HG03066 (cell line): ENCODE measurements at regions not wholly inside any gene's neighbourhood (a gene's known extent, or its start where the extent isn't known, plus 50 kb on each side); places are given as distances from the start of the nearest gene placed in this dataset.
"Not testable (repeated sequence)": the region's sequence is repeated elsewhere in the genome, so short reads cannot be mapped to it uniquely, and the experiment has no call there.

ENCODE experiments used
- ATAC-seq: cut with Tn5 transposase; IDR thresholded peaks from one replicate; pipeline ENCODE4 v1.9.1; 2021; ENCODE audit warnings: low read depth; ENCODE audit not compliant: unreplicated experiment

DNA sequence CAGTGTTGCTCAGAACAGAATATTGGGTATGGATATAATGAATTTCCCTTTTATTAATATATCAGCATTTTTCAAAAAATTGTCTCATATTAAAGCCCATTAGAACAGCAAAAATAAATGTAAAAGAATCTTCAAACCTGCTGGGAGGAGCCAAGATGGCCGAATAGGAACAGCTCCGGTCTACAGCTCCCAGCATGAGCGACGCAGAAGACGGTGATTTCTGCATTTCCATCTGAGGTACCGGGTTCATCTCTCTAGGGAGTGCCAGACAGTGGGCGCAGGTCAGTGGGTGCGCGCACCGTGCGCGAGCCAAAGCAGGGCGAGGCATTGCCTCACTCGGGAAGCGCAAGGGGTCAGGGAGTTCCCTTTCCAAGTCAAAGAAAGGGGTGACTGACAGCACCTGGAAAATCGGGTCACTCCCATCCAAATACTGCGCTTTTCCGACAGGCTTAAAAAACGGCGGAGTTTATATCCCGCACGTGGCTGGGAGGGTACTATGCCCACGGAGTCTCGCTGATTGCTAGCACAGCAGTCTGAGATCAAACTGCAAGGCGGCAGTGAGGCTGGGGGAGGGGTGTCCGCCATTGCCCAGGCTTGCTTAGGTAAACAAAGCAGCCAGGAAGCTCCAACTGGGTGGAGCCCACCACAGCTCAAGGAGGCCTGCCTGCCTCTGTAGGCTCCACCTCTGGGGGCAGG is 816.8 kb downstream of the TTLL7 start:
- ATAC-seq, result not testable (repeated sequence)

DNA sequence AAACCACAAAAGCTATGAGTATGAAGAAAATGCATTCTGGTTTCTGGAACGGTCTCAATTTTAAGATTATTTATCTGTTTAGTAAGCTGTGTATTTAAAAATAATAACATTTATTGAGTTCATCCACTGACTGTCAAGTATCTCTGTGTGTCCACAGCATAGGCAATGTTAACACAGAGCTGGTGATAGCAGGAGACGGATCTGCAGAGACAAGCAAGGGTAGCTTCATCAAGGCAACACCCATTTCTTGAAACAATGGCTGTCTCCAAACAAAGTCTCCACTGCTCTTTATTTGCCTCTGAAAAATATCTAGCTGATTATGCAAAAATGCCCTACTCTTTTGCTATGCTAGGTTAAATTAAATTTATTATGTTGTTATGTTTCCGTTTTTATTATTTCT is 818.3 kb downstream of the TTLL7 start:
- ATAC-seq, result not testable (repeated sequence)

DNA sequence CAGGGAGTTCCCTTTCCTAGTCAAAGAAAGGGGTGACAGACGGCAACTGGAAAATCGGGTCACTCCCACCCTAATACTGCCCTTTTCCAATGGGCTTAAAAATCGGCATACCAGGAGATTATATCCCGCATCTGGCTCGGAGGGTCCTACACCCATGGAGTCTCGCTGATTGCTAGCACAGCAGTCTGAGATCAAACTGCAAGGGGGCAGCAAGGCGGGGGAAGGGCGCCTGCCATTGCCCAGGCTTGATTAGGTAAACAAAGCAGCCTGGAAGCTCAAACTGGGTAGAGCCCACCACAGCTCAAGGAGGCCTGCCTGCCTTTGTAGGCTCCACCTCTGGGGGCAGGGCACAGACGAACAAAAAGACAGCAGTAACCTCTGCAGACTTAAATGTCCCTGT is 831.3 kb downstream of the TTLL7 start:
- ATAC-seq, result not testable (repeated sequence)

DNA sequence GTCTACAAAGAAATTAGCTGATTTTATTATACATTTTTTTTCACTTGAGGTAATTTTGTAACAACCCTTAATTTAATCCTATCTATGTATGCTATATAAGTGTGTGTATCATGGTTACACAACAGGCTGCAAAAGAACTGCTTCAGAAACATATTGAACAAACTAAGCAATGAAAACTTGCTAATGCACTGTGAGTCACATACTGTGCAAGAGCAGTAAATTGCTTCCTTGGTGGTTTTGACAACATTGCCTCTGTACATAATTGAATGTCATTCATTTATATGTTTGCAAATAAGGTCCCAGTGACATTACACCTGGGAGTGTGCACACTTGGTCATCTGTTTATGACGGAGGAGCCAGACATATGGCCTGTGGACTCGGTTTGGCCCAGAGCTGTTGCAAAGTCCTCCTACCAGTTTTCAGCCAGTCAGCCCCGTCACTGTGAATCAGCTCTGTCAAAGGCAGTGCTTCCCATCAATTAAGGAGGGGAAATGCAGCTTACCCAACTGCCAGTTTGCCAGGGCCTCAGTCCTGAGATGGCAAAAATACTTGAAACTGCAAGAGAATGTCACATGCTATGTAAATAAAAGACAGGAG is 835.0 kb downstream of the TTLL7 start:
- not testable (repeated sequence) for ATAC-seq

DNA sequence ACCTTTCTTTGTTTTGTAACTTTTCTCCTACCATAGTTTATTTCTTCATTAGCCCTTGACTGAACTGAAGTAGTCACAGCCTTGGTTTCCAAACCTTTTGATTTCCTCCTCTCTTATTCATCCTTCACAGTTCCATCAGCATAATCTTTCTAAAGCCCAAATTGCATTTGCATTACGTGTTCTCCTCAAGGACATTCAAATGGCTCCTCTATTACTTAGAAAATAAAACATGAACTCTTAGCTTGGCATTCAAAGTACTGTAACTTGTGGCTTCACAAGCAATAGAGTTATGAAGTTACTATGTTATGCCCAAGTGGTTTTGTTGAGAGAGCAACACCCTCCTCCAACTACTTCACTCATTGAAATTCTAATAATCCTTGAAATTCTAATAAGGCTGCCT is 840.0 kb downstream of the TTLL7 start:
- not testable (repeated sequence) for ATAC-seq

DNA sequence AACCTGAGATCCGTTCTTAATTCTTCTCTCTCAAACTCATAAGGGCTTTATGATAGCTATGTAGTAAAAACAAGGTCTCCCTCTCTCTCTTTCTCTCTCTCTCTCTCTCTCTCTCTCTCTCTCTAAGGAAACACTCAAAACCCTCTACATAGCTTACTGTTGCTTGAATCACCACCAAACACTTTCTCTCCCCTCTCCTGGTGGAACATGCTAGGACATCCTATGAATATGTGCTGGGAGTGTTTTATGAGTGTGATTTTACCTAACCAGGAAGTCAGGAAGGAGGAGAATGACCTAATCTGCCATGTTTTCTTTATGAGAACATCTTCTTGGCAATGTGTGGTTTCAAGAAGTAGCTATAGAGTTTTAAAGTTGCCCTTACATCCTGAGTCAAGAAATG is 844.6 kb downstream of the TTLL7 start:
- not testable (repeated sequence) for ATAC-seq

DNA sequence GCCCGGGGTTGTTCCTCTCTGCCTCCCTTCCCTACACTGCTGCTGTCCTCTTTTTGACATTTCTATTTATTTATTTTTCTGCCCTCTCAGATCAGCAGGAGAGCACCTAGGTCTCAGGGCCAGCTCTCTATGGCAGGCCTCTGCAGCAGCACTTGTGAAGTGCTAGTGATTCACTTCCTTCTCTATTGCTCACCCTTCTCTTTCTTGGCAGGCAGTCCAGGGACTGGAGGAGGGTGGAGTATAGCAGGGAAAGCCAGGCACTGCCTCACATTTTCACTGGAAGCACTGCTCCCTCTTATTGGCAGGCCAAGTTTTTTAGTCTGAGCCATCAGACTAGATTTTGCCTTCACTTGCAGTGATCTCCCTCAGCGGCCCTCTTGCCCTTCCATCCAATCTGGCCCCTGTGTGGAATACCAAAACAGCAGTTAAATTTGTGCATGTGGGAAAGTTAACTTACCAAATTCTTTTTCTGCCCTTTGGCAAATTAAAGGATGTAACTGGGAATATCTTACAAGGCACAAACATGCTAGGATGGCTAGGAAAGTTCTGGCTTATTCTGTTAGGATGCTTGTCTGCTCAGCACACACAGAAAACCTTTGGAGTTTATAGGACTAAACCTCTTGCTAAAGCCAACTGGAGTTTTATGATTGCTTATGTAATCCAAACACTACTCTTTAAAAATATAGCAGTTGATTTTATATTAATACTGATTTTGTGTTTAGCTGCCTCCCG is 847.6 kb downstream of the TTLL7 start:
- not testable (repeated sequence) for ATAC-seq

DNA sequence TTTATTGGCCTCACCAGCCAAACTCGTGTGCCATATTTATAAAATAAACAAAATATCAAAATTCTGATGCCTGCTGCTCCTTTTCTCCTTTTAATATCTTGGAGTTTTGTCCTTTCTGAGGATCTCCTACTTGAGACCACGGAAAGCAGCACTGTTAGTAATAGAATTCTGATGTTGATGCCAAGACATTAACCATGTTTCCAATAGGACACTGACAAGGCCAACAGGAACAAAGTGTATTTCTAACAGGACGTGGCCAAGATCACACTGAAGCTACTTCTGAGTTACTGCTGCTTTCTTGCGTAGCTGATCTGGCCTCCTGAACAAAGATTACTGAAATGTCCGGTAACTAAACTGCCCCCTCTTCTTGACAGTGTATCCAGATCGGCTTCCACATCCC is 848.5 kb downstream of the TTLL7 start:
- not testable (repeated sequence) for ATAC-seq

DNA sequence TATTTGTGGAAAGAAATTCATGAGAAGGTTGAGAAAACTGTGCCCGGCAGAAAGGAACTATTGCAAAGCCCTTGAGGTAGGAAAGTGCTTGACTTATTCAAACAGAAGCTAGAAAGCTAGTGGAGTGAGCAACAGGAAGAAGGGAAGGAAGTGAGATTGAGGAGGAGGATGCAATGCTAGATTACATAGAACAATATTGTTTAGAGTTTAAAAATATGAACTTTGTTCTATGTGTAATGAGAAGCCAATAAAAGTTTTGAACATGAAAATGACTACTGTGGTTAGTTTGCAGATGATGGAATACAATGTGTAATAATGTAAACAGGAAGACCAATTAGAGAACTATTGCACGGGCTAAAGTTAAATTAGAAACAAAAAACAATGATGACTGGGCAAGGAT is 853.1 kb downstream of the TTLL7 start:
- ATAC-seq, result not testable (repeated sequence)

DNA sequence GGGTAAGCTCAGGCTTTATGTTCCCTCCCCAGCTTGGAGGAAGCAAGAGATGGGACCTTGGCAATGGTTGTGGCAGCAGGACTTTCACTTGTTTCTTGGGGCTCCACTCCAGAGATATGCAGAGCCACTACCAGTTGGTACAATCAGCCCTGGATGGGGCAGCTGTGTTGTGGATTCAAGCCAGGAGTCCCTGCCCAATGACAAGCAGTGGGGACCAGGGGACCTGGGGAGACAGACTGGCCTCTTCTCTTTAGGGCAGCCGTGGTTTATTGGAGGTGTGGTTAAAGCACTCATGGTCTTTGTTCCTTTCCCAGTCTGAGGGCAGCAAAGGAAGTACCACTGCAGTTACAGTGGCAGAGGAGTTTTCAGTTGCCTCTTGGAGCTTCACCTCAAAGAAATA is 856.1 kb downstream of the TTLL7 start:
- ATAC-seq, result not testable (repeated sequence)

DNA sequence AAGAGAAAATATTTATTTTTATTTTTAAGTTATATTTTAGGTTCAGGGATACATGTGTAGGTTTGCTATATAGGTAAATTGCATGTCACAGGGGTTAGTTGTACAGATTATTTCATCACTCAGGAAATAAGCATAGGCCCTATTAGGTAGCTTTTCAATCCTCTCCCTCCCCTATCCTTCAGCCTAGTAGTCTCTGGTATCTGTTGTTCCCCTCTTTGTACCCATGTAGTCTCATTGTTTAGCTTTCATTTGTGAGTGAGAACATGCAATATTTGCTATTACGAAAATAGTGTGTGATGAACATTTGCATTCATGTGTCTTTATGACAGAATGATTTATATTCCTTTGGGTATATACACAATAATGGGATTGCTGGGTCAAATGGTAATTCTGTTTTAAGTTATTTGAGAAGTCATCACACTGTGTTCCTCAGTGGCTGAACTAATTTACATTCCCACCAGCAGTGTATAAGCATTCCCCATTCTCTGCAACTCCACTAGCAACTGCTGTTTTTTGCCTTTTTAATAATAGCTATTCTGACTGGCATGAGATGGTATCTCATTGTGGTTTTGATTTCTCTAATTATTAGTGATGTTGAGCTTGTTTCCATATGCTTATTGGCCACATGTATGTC is 863.3 kb downstream of the TTLL7 start:
- not testable (repeated sequence) for ATAC-seq

DNA sequence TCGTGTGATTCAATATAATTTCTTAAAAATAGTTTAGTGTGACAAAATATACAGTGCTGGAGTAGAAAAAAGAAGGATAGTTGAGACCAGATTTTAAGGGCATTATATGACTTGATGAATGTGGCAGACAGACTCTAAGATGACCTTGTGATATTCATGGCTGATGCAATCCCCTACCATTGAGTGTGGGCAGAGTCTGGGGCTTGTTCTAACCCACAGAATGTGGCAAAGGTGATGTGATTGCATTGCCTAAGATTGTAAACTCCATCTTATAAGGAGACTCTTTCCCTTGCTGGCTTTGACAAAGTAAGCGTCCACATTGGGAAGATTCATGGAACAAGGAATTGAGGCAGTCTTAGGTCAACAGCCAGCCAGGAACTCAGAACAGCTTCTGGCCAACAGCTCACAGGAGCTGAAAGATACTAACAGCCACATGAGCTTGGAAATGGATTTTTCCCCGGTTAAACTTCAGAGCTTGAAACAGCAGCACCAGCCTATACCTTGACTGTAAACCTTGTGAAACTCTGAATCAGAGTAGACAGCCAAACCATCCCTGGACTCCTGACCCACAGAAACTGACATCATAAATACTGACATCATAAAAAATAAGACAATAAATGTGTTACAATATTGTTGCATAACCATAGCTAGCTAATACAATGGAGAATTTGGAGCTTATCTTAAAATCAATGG is 864.5 kb downstream of the TTLL7 start:
- ATAC-seq, result not testable (repeated sequence)

DNA sequence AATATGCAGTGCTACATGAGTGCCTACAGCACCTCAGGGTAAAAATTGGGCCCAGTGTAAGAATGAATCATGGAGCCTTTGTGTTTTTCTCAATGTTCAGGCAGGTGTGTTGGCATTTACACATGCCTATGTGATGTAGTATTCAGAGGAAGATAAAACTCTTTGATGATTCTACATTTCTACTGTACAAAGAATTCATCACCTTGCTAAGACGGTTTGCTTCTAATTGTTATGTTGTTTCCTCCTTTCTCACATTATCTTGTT is 867.3 kb downstream of the TTLL7 start:
- no peak for ATAC-seq

DNA sequence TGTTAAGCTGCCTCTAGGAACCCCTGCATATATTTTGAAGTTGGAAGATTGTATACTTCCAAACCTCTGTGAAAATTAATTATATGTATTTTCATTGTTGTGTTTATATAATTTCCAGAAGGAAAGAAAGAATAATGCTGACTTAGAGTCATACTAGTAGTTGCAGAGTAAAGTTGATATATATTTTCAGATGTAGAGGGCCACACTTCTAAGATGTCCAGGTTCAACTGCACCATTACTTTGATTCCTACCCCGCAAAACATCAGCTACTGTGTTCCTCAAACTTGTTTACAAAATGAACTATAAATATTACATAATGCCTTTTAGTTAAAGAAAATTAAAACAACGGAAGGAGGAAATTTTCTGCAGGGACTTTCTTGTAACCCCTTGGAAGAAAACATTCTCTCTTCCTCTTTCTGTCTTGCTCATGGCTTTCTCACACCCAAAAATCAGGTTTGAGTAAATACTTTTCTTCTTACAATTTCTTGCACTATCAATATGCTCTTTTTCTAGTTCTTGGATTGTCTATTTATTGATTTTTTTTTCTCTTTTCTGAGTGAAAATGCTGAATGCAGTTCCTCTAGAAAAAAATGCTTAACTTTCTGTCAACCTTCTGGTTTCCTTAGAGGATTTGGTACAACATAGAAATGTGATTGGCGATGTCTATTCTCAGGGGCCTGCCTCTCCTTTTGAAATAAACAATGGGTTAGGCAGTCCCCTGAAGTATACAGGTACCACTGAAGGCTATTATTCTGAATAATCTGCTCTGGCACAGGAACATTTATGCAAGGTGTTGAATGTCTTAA is 867.8 kb downstream of the TTLL7 start:
- no peak for ATAC-seq

DNA sequence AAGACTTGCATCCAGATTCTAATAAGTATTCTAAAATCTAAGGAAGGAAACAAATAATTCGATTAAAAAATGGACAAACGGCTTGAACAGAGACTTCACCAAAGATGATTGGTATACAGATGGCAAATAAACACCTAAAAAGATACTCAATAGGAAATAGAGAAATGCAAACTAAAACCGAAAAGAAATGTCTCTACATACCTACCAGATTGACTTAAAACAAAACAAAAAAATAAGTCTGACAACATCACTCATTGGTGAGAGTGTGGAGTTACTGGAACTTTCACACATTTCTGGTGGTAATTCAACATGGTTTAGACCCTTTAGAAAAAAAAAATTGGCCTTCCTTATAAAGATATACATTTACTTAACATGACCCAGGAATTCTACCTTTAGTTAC is 869.8 kb downstream of the TTLL7 start:
- ATAC-seq, result no peak

DNA sequence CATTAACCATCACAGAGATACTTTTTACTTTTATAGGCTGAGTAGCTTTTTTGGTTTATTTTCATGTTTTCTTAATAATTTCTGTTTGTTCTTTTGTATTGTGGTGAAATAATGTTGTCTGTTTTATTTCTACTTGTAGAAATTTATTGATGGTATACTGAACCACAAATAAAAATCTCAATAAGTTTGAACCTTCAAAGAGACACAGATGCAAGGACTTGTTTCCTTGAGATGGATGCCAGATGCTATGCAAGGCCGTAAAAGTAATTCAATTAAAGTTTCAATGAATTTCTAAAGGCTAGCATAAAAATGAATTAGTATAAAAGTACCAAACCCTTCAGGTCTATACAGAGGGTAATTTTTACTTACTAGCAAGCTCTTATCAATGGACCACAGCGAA is 873.5 kb downstream of the TTLL7 start:
- ATAC-seq, result no peak

DNA sequence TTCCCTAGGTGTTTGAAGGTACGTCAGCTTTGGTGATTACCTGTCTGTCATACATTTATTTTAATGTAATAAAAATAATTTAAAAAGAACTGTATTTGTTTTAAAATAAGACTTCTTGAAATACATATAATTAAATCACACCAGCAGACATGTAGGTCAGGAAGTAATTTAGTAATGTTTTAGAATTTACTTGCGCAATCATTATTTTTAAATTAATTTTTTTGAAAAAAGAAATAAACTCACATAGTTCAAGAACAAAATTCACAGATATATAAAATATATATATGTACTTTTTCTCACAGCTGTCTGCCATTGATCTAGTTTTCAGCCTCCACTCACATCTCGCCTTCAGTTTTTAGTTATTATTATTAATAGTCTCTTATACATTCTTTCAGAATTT is 875.9 kb downstream of the TTLL7 start:
- no peak for ATAC-seq

DNA sequence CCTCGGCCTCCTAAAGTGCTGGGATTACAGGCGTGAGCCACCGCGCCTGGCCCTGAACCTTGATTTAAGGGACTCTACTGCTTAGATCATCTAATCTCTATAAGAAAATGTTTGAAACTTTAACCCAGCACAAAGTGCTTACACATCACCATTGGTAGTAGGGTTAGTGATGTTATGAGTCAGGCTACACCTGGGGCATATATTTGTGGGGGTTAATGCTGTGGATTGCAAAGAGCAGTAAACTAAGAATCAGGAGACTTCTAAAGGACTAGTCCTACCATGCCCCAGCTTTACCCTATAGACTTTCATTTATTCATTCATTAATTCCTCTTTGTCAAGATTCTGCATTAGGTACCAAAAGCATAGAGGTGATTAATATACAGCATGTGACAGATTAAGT is 880.5 kb downstream of the TTLL7 start:
- no peak for ATAC-seq

DNA sequence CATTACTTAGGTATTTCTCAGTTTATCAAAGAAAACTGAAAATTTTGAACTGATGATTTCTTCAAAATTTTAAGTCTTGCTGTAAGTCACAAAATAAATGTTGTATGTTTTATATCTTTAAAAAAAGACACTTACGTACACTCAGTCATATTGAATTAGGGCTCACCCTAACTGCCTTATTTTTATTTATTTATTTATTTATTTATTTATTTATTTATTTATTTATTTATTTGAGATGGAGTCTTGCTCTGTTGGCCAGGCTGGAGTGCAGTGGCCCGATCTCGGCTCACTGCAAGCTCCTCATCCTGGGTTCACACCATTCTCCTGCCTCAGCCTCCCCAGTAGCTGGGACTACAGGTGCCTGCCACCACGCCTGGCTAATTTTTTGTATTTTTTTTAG is 881.9 kb downstream of the TTLL7 start:
- ATAC-seq, result not testable (repeated sequence)

DNA sequence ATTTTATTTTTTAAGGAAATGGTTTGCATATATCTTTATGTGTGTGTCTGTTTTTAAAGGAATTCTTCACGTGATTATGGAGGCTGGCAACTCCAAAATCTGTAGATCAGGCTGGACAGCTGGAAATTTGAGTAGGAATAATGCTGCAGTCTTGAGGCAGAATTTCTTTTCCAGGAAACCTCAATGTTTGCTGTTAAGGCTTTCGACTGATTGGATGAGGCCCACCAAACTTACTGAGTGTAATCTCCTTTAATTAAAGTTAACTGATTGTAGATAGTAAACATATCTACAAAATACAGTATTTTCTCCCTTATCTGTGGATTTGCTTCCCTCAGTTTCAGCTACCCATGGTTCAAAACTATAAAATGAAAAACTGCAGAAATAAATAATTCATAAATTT is 883.1 kb downstream of the TTLL7 start:
- ATAC-seq, result no peak
